Testis (tissue), 2 donors: ENCODE measurements at regions not wholly inside any gene's neighbourhood (a gene's known extent, or its start where the extent isn't known, plus 50 kb on each side); places are given as distances from the start of the nearest gene placed in this dataset.

Experiments
- DNase-seq: peaks from one replicate; pipeline ENCODE4 v3.0.0-alpha.2; 2019
- H3K27ac ChIP-seq, 2 donors: fragments of 200-600 bp; sonication (generic); one replicate each; pipeline ENCODE4 v1.5.1; 2019
- H3K27me3 ChIP-seq: fragments of 200-600 bp; sonication (generic); one replicate; pipeline ENCODE4 v1.5.1; 2019
- H3K36me3 ChIP-seq: fragments of 200-600 bp; sonication (generic); one replicate; pipeline ENCODE4 v1.5.1; 2017; ENCODE audit warnings: low read depth; ENCODE audit errors: missing control alignments
- H3K4me1 ChIP-seq: fragments of 200-600 bp; sonication (generic); one replicate; pipeline ENCODE4 v1.5.1; 2019
- H3K4me3 ChIP-seq, 2 donors: fragments of 200-600 bp; sonication (generic); one replicate each; pipeline ENCODE4 v1.5.1; 2017 to 2019
- H3K9me3 ChIP-seq: fragments of 200-600 bp; sonication (generic); one replicate; pipeline ENCODE4 v1.5.1; 2017
- CTCF ChIP-seq, 3 experiments: fragments of 450-650 bp in 2 of 3; fragments of 200-600 bp in 1 of 3; sonication (generic) in 1 of 3; IDR thresholded peaks; one replicate each; pipeline ENCODE4 v1.5.1; 2016 to 2019; ENCODE audit warnings: antibody characterized with exemption in 3 of 3, mild to moderate bottlenecking in 2 of 3, moderate library complexity in 1 of 3
- POLR2A ChIP-seq: fragments of 450-650 bp; IDR thresholded peaks from one replicate; pipeline ENCODE4 v1.6.1; 2017; ENCODE audit warnings: antibody characterized with exemption, mild to moderate bottlenecking, moderate library complexity
- WGBS, 2 donors: methylation state at CpG; one replicate each; pipeline ENCODE4 v1.1.5; 2018; 5-methylcytosine and 5-hydroxymethylcytosine counted together
- intact Hi-C: fragments of 100-400 bp; cut with DNase I; formaldehyde crosslinking; loops from one replicate; pipeline ENCODE4 v1.15.1; 2023; ENCODE audit warnings: low total_unique reads

- H3K27me3 ChIP-seq = no peaks in the 10 kb centered on the region
- TF ChIP-seq CTCF (IDR thresholded peaks at IDR 0.05) = no peak
- intact Hi-C loops = no loop called here
- H3K4me1 ChIP-seq = no peaks in the 10 kb centered on the region
- H3K27ac ChIP-seq = no peak overlapping the region
- H3K4me3 ChIP-seq = no peak overlapping the region
- H3K36me3 ChIP-seq = no peaks in the 10 kb centered on the region
- H3K9me3 ChIP-seq = no peaks in the 10 kb centered on the region
- 80 to 94% methylated on average over 2 of the region's 2 CpGs for WGBS, 2 donors
- no peak for DNase-seq
Measured at GRCh38 chr12:103198499-103198898, 241.0 kb downstream of the ASCL1 start.

- intact Hi-C loops = no loop called here
- no peak overlapping the region for H3K4me3 ChIP-seq
- TF ChIP-seq POLR2A (no peak), CTCF (IDR thresholded peaks at IDR 0.05) (no peak)
- H3K27me3 ChIP-seq = no peaks in the 10 kb centered on the region
- H3K9me3 ChIP-seq = no peaks in the 10 kb centered on the region
- H3K4me1 ChIP-seq = no peaks in the 10 kb centered on the region
- WGBS, 2 donors = 42 to 47% methylated on average over 3 of the region's 3 CpGs
- DNase-seq = no peak
- no peak overlapping the region for H3K27ac ChIP-seq
- no peaks in the 10 kb centered on the region for H3K36me3 ChIP-seq
Measured at GRCh38 chr12:103205906-103206305, 248.4 kb downstream of the ASCL1 start.

GRCh38 chr12:103207936-103208335, 250.5 kb downstream of the ASCL1 start:
- Histone ChIP-seq H3K4me1 (no peaks in the 10 kb centered on the region), H3K4me3 (no peak overlapping the region), H3K27ac (no peak overlapping the region), H3K9me3 (no peaks in the 10 kb centered on the region), H3K36me3 (no peaks in the 10 kb centered on the region), H3K27me3 (no peaks in the 10 kb centered on the region)
- no peak for DNase-seq
- intact Hi-C loops = no loop called here
- 69% methylated on average over 6 of the region's 6 CpGs for WGBS, 2 donors
- no peak for TF ChIP-seq CTCF (IDR thresholded peaks at IDR 0.05)

- no peak overlapping the region for H3K4me3 ChIP-seq
- no peaks in the 10 kb centered on the region for H3K27me3 ChIP-seq
- H3K4me1 ChIP-seq = no peaks in the 10 kb centered on the region
- TF ChIP-seq CTCF (IDR thresholded peaks at IDR 0.05) (no peak), POLR2A (no peak)
- no peaks in the 10 kb centered on the region for H3K36me3 ChIP-seq
- DNase-seq = no peak
- H3K27ac ChIP-seq = no peak overlapping the region
- no peaks in the 10 kb centered on the region for H3K9me3 ChIP-seq
- WGBS, 2 donors = 89% methylated on average over 2 of the region's 2 CpGs
- intact Hi-C loops = no loop called here
Measured at GRCh38 chr12:103241184-103241583, 254.6 kb downstream of the C12orf42 start.

- no peak overlapping the region for H3K4me3 ChIP-seq
- intact Hi-C loops = no loop called here
Measured at GRCh38 chr12:103244596-103244995, 251.2 kb downstream of the C12orf42 start.

More at GRCh38 chr12:103244596-103244995, 251.2 kb downstream of the C12orf42 start:
- no peaks in the 10 kb centered on the region for H3K9me3 ChIP-seq
- no peaks in the 10 kb centered on the region for H3K27me3 ChIP-seq
- no peaks in the 10 kb centered on the region for H3K36me3 ChIP-seq
- no peak for TF ChIP-seq CTCF (IDR thresholded peaks at IDR 0.05)
- TF ChIP-seq POLR2A = no peak
- no peak overlapping the region for H3K27ac ChIP-seq
- no peaks in the 10 kb centered on the region for H3K4me1 ChIP-seq
- no peak for DNase-seq
